DOHH2 (cell line): ENCODE measurements at regions not wholly inside any gene's neighbourhood (a gene's known extent, or its start where the extent isn't known, plus 50 kb on each side); places are given as distances from the start of the nearest gene placed in this dataset.

ENCODE experiments used
- H3F3A ChIP-seq: fragments of 200-600 bp; sonication (generic), shearing (Covaris generic); 2 replicates; pipeline ENCODE4 v1.6.0; 2016; ENCODE audit warnings: antibody characterized with exemption, mild to moderate bottlenecking; ENCODE audit not compliant: control insufficient read depth, insufficient read depth
- H3K27ac ChIP-seq: fragments of 200-600 bp; sonication (generic); 2 replicates; pipeline ENCODE4 v1.5.1; 2014; ENCODE audit warnings: low read depth, mild to moderate bottlenecking, low read length, moderate library complexity
- H3K27me3 ChIP-seq: fragments of 200-600 bp; sonication (generic); 2 replicates; pipeline ENCODE4 v1.6.1; 2014; ENCODE audit warnings: mild to moderate bottlenecking, low read length, mixed read lengths; ENCODE audit not compliant: control insufficient read depth
- H3K36me3 ChIP-seq: fragments of 200-600 bp; sonication (generic); 2 replicates; pipeline ENCODE4 v1.6.1; 2014; ENCODE audit warnings: mild to moderate bottlenecking, low read length, moderate library complexity, mixed read lengths; ENCODE audit not compliant: control insufficient read depth
- H3K4me1 ChIP-seq: fragments of 200-600 bp; sonication (generic); 2 replicates; pipeline ENCODE4 v1.6.1; 2014; ENCODE audit warnings: mild to moderate bottlenecking, low read length, mixed read lengths; ENCODE audit not compliant: control insufficient read depth
- H3K4me2 ChIP-seq: fragments of 200-600 bp; sonication (generic); 2 replicates; pipeline ENCODE4 v1.6.0; 2014; ENCODE audit warnings: mild to moderate bottlenecking, low read length, moderate library complexity
- H3K4me3 ChIP-seq: fragments of 200-600 bp; sonication (generic); 2 replicates; pipeline ENCODE4 v1.5.1; 2014; ENCODE audit warnings: mild to moderate bottlenecking, low read length, mixed read lengths
- H3K79me2 ChIP-seq: fragments of 200-600 bp; sonication (generic); 2 replicates; pipeline ENCODE4 v1.6.1; 2014; ENCODE audit warnings: mild to moderate bottlenecking, low read length, mixed read lengths; ENCODE audit not compliant: control insufficient read depth
- H3K9me2 ChIP-seq: fragments of 200-600 bp; sonication (generic); replicated peaks from 2 replicates; pipeline ENCODE4 v1.6.1; 2014; ENCODE audit warnings: mild to moderate bottlenecking, low read length, mixed read lengths; ENCODE audit not compliant: control insufficient read depth
- H3K9me3 ChIP-seq: fragments of 200-600 bp; sonication (generic); 2 replicates; pipeline ENCODE4 v1.6.1; 2014; ENCODE audit warnings: antibody characterized with exemption, low read length, mixed read lengths; ENCODE audit not compliant: control insufficient read depth, insufficient read depth
- H4K20me1 ChIP-seq: fragments of 200-600 bp; sonication (generic); 2 replicates; pipeline ENCODE4 v1.6.0; 2014; ENCODE audit warnings: low read depth, mild to moderate bottlenecking, antibody characterized with exemption, low read length, moderate library complexity; ENCODE audit not compliant: control insufficient read depth, insufficient read depth
- EZH2phosphoT487 ChIP-seq: fragments of 200-600 bp; sonication (generic); IDR thresholded peaks from 2 replicates; pipeline ENCODE4 v1.6.1; 2017; ENCODE audit warnings: borderline replicate concordance, mild to moderate bottlenecking, antibody characterized with exemption, low read length, moderate library complexity, mixed read lengths
- TF ChIP-seq, protein P1 (sequence below): fragments of 200-600 bp; sonication (generic); IDR thresholded peaks from one replicate; pipeline ENCODE4 v1.5.1; 2014; ENCODE audit warnings: antibody characterized with exemption, mild to moderate bottlenecking, low read depth, low read length; ENCODE audit not compliant: poor library complexity, severe bottlenecking

GRCh38 chr4:3858046-3858730 lies 92.0 kb downstream of the ADRA2C start:
- Histone ChIP-seq H3K9me2 (no peaks in the 10 kb centered on the region), H3K4me3 (no peak overlapping the region), H3K36me3 (no peaks in the 10 kb centered on the region), H3F3A (no peaks in the 10 kb centered on the region), H3K27ac (no peak overlapping the region), H3K9me3 (no peaks in the 10 kb centered on the region), H3K4me1 (no peaks in the 10 kb centered on the region), H3K4me2 (no peak overlapping the region), H4K20me1 (no peaks in the 10 kb centered on the region), H3K79me2 (no peaks in the 10 kb centered on the region), H3K27me3 (peaks cover 8% of the 10 kb centered on the region; the same call in 1 of the 2 replicates)
- no peak for TF ChIP-seq EZH2phosphoT487
- TF ChIP-seq, protein P1, sequence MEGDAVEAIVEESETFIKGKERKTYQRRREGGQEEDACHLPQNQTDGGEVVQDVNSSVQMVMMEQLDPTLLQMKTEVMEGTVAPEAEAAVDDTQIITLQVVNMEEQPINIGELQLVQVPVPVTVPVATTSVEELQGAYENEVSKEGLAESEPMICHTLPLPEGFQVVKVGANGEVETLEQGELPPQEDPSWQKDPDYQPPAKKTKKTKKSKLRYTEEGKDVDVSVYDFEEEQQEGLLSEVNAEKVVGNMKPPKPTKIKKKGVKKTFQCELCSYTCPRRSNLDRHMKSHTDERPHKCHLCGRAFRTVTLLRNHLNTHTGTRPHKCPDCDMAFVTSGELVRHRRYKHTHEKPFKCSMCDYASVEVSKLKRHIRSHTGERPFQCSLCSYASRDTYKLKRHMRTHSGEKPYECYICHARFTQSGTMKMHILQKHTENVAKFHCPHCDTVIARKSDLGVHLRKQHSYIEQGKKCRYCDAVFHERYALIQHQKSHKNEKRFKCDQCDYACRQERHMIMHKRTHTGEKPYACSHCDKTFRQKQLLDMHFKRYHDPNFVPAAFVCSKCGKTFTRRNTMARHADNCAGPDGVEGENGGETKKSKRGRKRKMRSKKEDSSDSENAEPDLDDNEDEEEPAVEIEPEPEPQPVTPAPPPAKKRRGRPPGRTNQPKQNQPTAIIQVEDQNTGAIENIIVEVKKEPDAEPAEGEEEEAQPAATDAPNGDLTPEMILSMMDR = no peak

DNA sequence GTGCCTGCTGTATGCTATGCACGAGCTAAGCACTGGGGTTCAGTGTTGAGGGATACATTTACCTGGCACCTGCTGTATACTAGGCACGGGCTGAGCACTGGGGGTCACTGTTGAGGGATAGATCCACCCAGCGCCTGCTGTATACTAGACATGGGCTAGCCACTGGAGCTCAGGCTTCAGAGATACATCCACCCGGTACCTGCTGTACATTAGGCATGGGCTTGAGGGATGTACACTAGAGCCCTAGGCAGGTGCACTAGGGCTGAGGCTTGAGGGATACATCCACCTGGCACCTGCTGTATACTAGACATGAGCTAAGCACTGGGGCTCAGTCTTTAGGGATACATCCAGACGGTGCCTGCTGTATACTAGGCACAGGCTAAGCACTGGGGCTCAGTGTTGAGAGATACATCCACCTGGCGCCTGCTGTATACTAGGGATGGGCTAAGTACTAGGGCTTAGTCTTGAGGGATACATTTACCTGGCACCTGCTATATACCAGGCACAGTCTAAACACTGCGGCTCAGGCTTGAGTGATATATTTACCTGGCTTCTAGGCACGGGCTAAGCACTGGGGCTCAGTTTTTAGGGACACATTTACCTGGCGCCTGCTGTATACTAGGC lies 92.7 kb downstream of the ADRA2C start:
- Histone ChIP-seq H3K4me3 (no peak overlapping the region), H3K4me2 (no peak overlapping the region), H3K27ac (no peak overlapping the region), H3K4me1 (no peaks in the 10 kb centered on the region), H3K9me3 (no peaks in the 10 kb centered on the region), H3K79me2 (no peaks in the 10 kb centered on the region), H3K9me2 (no peaks in the 10 kb centered on the region), H3F3A (no peaks in the 10 kb centered on the region), H4K20me1 (no peaks in the 10 kb centered on the region), H3K27me3 (peaks cover 8% of the 10 kb centered on the region; the same call in 1 of the 2 replicates), H3K36me3 (no peaks in the 10 kb centered on the region)
- TF ChIP-seq, protein P1 = no peak
- TF ChIP-seq EZH2phosphoT487 = no peak

- Histone ChIP-seq H3K4me3 (no peak overlapping the region), H3K9me3 (no peaks in the 10 kb centered on the region), H3K27ac (no peak overlapping the region), H3F3A (no peaks in the 10 kb centered on the region), H3K27me3 (0 out of 2 replicates have a peak, but pooled peaks cover under 1% of the 10 kb centered on the region), H4K20me1 (no peaks in the 10 kb centered on the region), H3K9me2 (no peaks in the 10 kb centered on the region), H3K79me2 (no peaks in the 10 kb centered on the region), H3K36me3 (no peaks in the 10 kb centered on the region), H3K4me1 (no peaks in the 10 kb centered on the region), H3K4me2 (no peak overlapping the region)
- TF ChIP-seq, protein P1 = no peak
- TF ChIP-seq EZH2phosphoT487 = no peak
Measured at GRCh38 chr4:3859571-3859970, 93.4 kb downstream of the ADRA2C start.
